ENCODE measurements at regions not wholly inside any gene's neighbourhood (a gene's known extent, or its start where the extent isn't known, plus 50 kb on each side); places are given as distances from the start of the nearest gene placed in this dataset.

- no peak for TF ChIP-seq ZNF274 (IDR thresholded peaks at IDR 0.05; ENCODE audit: low read depth, low read length)
- TF ChIP-seq YY1 (IDR thresholded peaks at IDR 0.05; ENCODE audit: insufficient read depth, insufficient read length), result no peak
- no peak for TF ChIP-seq SUZ12 (IDR thresholded peaks at IDR 0.05; ENCODE audit: extremely low read depth, insufficient read depth, insufficient read length)
Observed at GRCh38 chr7:54904986-54905385, 113.8 kb upstream of the EGFR start.
